PC-9 (cell line): ENCODE measurements at regions not wholly inside any gene's neighbourhood (a gene's known extent, or its start where the extent isn't known, plus 50 kb on each side); places are given as distances from the start of the nearest gene placed in this dataset.

Experiments used
- CTCF ChIP-seq: fragments of 200-600 bp; sonication (generic); conservative IDR thresholded peaks from 2 replicates; pipeline ENCODE4 v1.6.1; 2017; ENCODE audit warnings: mixed run types, antibody characterized with exemption, mild to moderate bottlenecking, moderate library complexity
- EZH2 ChIP-seq: fragments of 200-600 bp; sonication (generic); IDR thresholded peaks from 2 replicates; pipeline ENCODE4 v1.8.0; 2017; ENCODE audit warnings: antibody characterized with exemption, low read depth

- no peak for TF ChIP-seq CTCF
- no peak for TF ChIP-seq EZH2
Observed at GRCh38 chr3:170749185-170749584, 120.8 kb downstream of the RPL22L1 start.
